Left lung (tissue), 4 donors: ENCODE measurements at regions not wholly inside any gene's neighbourhood (a gene's known extent, or its start where the extent isn't known, plus 50 kb on each side); places are given as distances from the start of the nearest gene placed in this dataset.

Experiments used
- ATAC-seq: fragments of 200-7000 bp; cut with Tn5 transposase; one replicate; pipeline ENCODE4 v1.9.1; 2020; ENCODE audit warnings: moderate library complexity
- DNase-seq, 4 donors: peaks; one replicate each; pipeline ENCODE4 v3.0.0-alpha.2; 2013 to 2020
- H3K27ac ChIP-seq, 2 donors: fragments of 200-600 bp; sonication (generic) in 1 of 2; one replicate each; pipeline versions ENCODE4 v1.5.0 to v1.8.0; 2020 to 2021
- H3K27me3 ChIP-seq, 2 donors: fragments of 200-600 bp; sonication (generic) in 1 of 2; one replicate each; pipeline versions ENCODE4 v1.5.0 to v1.8.0; 2020 to 2021
- H3K36me3 ChIP-seq, 2 donors: fragments of 200-600 bp; sonication (generic) in 1 of 2; one replicate each; pipeline versions ENCODE4 v1.5.0 to v1.8.0; 2020 to 2021
- H3K4me1 ChIP-seq, 2 donors: fragments of 200-600 bp; one replicate each; pipeline ENCODE4 v1.8.0; 2021
- H3K4me3 ChIP-seq, 2 donors: fragments of 200-600 bp; sonication (generic) in 1 of 2; one replicate each; pipeline versions ENCODE4 v1.5.0 to v1.8.0; 2020 to 2021; ENCODE audit warnings: mild to moderate bottlenecking in 1 of 2
- H3K9me3 ChIP-seq, 2 donors: fragments of 200-600 bp; sonication (generic) in 1 of 2; one replicate each; pipeline versions ENCODE4 v1.5.0 to v1.8.0; 2020 to 2021
- CTCF ChIP-seq, 2 donors: fragments of 200-600 bp; sonication (generic) in 1 of 2; IDR thresholded peaks; one replicate each; pipeline versions ENCODE4 v1.5.0 to v1.8.0; 2021; ENCODE audit warnings: antibody characterized with exemption in 2 of 2
- intact Hi-C, 2 donors: fragments of 100-400 bp; cut with DNase I; formaldehyde crosslinking; loops; one replicate each; pipeline versions ENCODE4 v1.11.2 to v1.14.2; 2022
- donor health status: DM: no; HTN: yes; CAD: no.
- donor health status: DM: no; HTN: no; CAD: no.

- TF ChIP-seq CTCF (IDR thresholded peaks at IDR 0.05) = peak in 1 of 2 donors; percentile 13
- intact Hi-C loops = no loop called here
- Histone ChIP-seq H3K9me3 (no peaks in the 10 kb centered on the region), H3K36me3 (no peaks in the 10 kb centered on the region), H3K27ac (no peak overlapping the region), H3K4me3 (no peak overlapping the region), H3K27me3 (no peaks in the 10 kb centered on the region), H3K4me1 (no peaks in the 10 kb centered on the region)
- DNase-seq = no peak
- peak; percentile 41 for ATAC-seq
These were observed 274.1 kb upstream of the MAP3K7 start for GRCh38 chr6:90860822-90861601.

GRCh38 chr6:90859612-90860011 lies 272.7 kb upstream of the MAP3K7 start:
- DNase-seq (peak in 1 of 4 donors; percentile 35), ATAC-seq (no peak)
- H3K27me3 ChIP-seq = no peaks in the 10 kb centered on the region
- H3K9me3 ChIP-seq = no peaks in the 10 kb centered on the region
- no peak for TF ChIP-seq CTCF (IDR thresholded peaks at IDR 0.05)
- H3K4me1 ChIP-seq = no peaks in the 10 kb centered on the region
- H3K4me3 ChIP-seq = no peak overlapping the region
- H3K27ac ChIP-seq = no peak overlapping the region
- intact Hi-C loops = no loop called here
- H3K36me3 ChIP-seq = no peaks in the 10 kb centered on the region

- Histone ChIP-seq H3K27me3 (no peaks in the 10 kb centered on the region), H3K4me3 (no peak overlapping the region), H3K9me3 (no peaks in the 10 kb centered on the region), H3K36me3 (no peaks in the 10 kb centered on the region), H3K4me1 (no peaks in the 10 kb centered on the region), H3K27ac (no peak overlapping the region)
- TF ChIP-seq CTCF (IDR thresholded peaks at IDR 0.05) = no peak
- peak in 2 of 4 donors; percentile 33 to 35 for DNase-seq
- no peak for ATAC-seq
- intact Hi-C loops = no loop called here
These were observed 272.2 kb upstream of the MAP3K7 start for GRCh38 chr6:90859056-90859455.

GRCh38 chr6:90849686-90850085 lies 262.8 kb upstream of the MAP3K7 start:
- Histone ChIP-seq H3K36me3 (no peaks in the 10 kb centered on the region), H3K4me1 (no peaks in the 10 kb centered on the region), H3K4me3 (no peak overlapping the region), H3K27ac (no peak overlapping the region), H3K27me3 (no peaks in the 10 kb centered on the region), H3K9me3 (no peaks in the 10 kb centered on the region)
- TF ChIP-seq CTCF (IDR thresholded peaks at IDR 0.05) = no peak
- no peak for ATAC-seq
- intact Hi-C loops = no loop called here
- DNase-seq = no peak

GRCh38 chr6:90846824-90847223 lies 260.0 kb upstream of the MAP3K7 start:
- Histone ChIP-seq H3K27ac (no peak overlapping the region), H3K4me3 (no peak overlapping the region), H3K27me3 (no peaks in the 10 kb centered on the region), H3K4me1 (no peaks in the 10 kb centered on the region), H3K36me3 (no peaks in the 10 kb centered on the region), H3K9me3 (no peaks in the 10 kb centered on the region)
- ATAC-seq (no peak), DNase-seq (no peak)
- TF ChIP-seq CTCF (IDR thresholded peaks at IDR 0.05) = no peak
- intact Hi-C loops = no loop called here
